ENCODE measurements at regions not wholly inside any gene's neighbourhood (a gene's known extent, or its start where the extent isn't known, plus 50 kb on each side); places are given as distances from the start of the nearest gene placed in this dataset.

DNA sequence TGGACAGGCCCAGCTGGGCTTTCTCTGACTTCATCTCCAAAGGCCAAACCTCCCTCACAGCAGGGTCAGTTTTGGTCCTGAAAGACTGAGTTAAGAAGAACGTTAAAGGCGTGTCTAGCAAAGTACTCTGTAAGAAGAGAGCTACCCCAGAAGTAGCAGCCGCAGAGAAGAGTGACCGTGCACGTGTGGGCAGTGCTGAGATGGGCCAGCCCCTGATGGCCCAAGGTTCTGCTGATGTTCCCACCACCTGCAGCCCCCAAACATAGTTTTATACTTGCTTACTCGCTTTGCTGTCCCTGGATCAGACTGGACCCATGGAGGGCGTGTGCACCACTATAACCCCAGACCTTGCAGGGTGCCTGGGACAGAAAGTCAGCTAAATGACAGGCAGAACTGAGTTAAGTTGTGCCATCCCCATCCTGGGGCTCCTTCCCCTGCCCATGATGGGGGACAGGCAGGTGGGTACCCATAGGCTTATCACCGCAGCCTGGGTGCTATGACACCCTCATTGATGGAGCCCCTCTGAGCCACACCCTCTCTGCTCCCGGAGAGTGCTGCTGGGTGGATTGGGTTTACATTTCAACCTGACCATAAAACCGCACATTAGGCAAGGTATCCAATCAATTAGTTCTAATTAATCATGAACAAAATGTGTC, 367.3 kb upstream of the HS6ST1 start:
- DNase-seq (ENCODE audit: low spot score) = no peak

GRCh38 chr2:128686497-128686859, 367.8 kb upstream of the HS6ST1 start:
- DNase-seq (ENCODE audit: low spot score) = no peak

- no peak for DNase-seq (ENCODE audit: low spot score)
Measured at GRCh38 chr2:128686881-128687555, 368.4 kb upstream of the HS6ST1 start.

- DNase-seq (ENCODE audit: low spot score) = no peak
Measured at GRCh38 chr2:128687565-128687964, 368.9 kb upstream of the HS6ST1 start.

GRCh38 chr2:128689971-128690370, 371.3 kb upstream of the HS6ST1 start:
- DNase-seq (ENCODE audit: low spot score) = no peak

GRCh38 chr2:128690431-128690830, 371.8 kb upstream of the HS6ST1 start:
- DNase-seq (ENCODE audit: low spot score) = no peak

DNA sequence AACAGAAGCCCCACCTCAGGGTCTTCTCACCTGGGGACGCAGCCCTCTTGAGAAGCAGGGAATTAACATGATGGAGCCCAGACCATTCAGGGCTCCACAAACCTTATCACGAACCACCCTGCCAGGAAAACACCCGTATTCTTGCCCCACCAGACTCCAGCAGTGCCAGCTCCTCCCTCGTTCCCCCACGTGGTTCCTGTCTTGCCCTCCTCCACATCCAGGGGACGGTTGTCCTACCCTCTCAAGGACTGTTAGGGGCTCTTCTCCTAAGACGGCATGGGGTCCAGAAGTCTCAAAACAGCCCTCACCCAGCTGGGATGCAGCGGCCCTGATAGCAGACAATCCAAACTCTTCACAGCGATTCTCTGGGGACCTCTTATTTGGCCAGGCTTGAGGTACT, 372.2 kb upstream of the HS6ST1 start:
- no peak for DNase-seq (ENCODE audit: low spot score)

DNA sequence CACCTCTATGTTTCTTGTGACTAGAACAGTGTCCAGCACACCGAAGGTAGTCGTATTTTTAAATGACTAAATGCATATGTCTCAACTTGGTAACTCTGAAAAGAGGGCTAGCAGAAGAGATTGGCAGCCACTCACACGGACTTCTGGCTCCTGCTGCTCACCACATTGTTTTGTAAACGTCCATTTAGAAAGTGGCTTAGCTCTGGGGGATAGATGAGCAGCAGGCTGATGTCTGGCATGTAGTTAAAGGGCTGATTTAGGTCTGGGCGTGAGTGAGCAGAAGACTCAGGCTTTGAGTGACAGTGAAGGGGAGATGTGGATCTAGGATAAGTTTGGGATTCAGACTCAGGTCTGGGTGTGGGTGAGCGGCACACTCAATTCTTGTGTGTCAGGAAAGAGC, 372.9 kb upstream of the HS6ST1 start:
- no peak for DNase-seq (ENCODE audit: low spot score)

DNA sequence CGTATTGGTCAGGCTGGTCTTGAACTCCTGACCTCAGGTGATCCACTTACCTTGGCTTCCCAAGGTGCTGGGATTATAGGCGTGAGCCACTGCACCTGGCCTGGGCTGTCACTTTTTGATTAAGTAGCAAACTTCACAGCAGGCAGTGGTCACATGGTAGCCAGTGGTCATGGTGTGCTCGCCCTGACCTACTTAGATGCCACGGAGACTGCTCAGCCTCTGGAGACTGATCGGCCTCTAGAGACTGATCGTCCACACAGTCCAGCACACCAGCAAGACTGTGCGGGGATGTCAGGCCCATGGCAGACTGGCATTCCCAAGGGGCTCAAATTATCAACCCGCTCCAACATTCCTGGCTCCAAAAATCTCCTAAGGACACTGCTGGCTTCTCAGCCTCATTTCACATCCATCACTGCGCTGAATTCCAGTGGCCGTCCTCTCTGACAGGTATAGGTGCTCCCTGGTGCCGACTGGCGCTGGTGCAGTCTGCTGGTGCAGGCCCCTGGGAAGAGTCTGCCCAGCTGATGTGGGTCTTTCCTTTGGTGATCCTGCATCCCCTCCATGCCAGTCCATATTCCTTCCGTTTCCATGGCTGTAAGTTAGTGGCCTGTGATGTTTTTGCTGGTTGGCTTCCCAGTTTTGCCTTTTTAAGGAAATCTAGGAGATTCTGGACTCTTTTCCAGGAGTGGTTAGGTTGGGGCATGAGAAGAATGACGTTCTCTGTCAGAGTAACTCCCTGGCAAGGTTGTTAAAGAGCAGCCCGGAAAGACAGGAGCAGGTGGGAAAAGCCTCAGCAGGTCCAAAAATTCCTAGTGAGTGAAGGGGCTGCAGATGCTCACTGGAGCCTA, 374.5 kb upstream of the HS6ST1 start:
- DNase-seq (ENCODE audit: low spot score) = no peak

- DNase-seq (ENCODE audit: low spot score) = no peak
Measured at GRCh38 chr2:128693743-128694029, 375.0 kb upstream of the HS6ST1 start.

- no peak for DNase-seq (ENCODE audit: low spot score)
Measured at GRCh38 chr2:128695646-128696220, 377.1 kb upstream of the HS6ST1 start.

DNA sequence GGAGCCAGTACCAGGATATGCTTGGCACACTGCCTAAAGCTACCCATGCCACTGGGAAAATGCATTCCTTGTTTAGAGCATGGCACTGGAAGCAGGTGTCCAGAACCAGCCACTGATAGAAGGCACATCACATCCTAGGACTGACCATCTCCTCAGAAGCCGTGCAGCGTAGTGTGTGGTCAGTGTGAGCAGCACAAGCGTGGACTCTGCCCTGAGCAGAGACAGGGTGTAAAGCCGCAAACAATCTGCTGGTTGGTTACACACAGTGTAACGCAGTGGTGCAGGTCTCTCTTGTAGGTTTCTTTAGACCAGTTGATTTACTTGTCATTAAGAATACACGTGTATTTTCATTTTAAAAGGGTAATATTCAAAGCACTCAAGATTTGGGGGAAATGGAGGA, 377.8 kb upstream of the HS6ST1 start:
- DNase-seq (ENCODE audit: low spot score) = no peak

DNA sequence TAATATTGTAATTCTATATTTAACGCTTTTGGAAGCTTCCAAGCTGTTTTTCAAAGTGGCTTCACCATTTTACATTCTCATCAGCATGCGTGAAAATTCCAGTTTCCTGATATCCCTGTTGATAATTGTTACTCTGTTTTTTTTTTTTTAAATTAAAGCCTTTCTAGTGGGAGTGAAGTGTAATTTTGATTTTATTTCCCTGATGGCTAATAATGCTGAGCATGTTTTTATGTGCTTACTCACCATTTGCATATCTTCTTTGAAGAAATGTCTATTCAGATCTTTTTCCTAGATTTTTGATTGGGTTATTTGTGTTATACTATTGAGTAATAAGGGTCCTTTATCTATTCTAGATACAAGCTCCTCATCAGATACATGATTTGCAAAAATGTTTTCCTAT, 382.8 kb upstream of the HS6ST1 start:
- no peak for DNase-seq (ENCODE audit: low spot score)

- no peak for DNase-seq (ENCODE audit: low spot score)
Measured at GRCh38 chr2:128702616-128703015, 383.9 kb upstream of the HS6ST1 start.

DNA sequence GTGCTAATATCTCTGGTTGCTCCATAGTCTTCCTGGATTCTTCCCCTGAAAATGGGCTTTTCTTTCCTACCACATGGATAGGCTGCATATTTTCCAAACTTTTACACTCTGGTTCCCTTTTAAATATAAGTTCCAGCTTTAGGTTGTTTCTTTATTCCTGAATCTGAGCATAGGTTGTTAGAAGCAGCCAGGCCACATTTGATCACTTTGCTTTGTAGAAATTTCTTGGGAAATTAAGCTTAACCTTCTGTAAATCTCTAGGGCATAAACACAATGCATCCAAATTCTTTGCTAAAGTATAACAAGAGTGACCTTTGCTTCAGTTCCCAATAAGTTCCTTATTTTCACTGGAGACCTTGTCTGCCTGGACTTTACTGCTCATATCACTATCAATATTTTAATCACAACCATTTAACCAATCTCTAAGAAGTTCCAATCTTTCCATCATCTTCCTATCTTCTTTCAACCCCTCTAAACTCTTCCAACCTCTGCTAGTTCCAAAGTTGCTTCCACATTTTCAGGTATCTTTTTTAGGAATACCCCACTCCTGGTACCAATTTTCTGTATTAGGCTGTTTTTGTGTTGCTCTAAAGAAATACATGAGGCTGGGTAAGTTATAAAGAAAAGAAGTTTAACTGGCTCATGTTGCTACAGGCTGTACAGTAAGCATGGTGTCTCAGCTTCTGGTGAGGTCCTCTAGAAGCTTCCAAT, 389.6 kb upstream of the HS6ST1 start:
- DNase-seq (ENCODE audit: low spot score) = no peak

- DNase-seq (ENCODE audit: low spot score) = no peak
Measured at GRCh38 chr2:128710242-128710641, 391.6 kb upstream of the HS6ST1 start.

DNA sequence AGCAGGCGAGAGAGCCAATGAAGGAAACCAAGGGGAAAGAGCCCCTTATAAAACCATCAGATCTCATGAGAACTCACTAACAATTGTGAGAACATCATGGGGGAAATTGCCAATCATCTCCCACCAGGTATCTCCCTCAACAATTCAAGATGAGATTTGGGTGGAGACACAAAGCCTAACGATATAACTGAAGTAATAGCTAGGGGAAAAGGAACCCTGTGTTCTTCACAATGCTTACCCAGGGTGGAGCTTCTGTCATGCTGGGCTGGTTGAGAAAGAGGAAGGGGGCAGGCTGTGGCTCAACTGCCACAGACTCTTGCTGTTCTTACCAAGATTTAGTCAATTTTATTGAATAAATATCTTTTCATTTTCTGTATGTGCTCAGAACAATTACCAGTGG, 392.1 kb upstream of the HS6ST1 start:
- no peak for DNase-seq (ENCODE audit: low spot score)

DNA sequence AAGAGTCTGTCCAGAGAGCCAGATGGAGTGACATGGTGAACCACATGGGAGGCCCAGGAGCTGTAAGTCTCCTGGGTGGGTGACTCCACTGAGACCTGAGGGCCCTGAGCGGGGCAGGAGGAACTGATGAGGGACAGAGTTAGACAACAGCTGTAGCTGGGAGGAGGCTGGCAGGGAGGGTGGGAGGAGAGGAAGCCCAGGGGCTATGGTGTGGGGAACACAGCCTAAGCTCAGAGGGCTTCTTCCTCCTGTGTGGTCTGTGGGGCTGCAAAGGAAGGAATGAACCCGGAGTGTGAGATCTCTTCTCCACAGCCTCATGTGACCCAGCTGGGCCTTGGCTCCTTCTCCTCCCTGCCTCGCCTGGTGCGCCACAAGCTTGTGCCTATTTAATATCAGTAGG, 395.6 kb upstream of the HS6ST1 start:
- no peak for DNase-seq (ENCODE audit: low spot score)

GRCh38 chr2:128714851-128715312, 396.2 kb upstream of the HS6ST1 start:
- no peak for DNase-seq (ENCODE audit: low spot score)

GRCh38 chr2:128715360-128715759, 396.7 kb upstream of the HS6ST1 start:
- DNase-seq (ENCODE audit: low spot score) = no peak

- no peak for DNase-seq (ENCODE audit: low spot score)
Measured at GRCh38 chr2:128716299-128716721, 397.6 kb upstream of the HS6ST1 start.
